ENCODE measurements at regions not wholly inside any gene's neighbourhood (a gene's known extent, or its start where the extent isn't known, plus 50 kb on each side); places are given as distances from the start of the nearest gene placed in this dataset.

GRCh38 chr20:22862671-22863230 is 172.4 kb upstream of the SSTR4 start:
- no peak for DNase-seq

- DNase-seq = no peak
Measured at GRCh38 chr20:22863826-22864225, 171.3 kb upstream of the SSTR4 start.

- no peak for DNase-seq
Measured at GRCh38 chr20:22866812-22867341, 168.2 kb upstream of the SSTR4 start.

GRCh38 chr20:22878166-22878565 is 156.9 kb upstream of the SSTR4 start:
- DNase-seq = no peak

GRCh38 chr20:22880277-22880676 is 154.8 kb upstream of the SSTR4 start:
- no peak for DNase-seq

GRCh38 chr20:22887796-22888195 is 147.3 kb upstream of the SSTR4 start:
- DNase-seq = no peak

- DNase-seq = no peak
Measured at GRCh38 chr20:22890594-22891300, 144.4 kb upstream of the SSTR4 start.

GRCh38 chr20:22901164-22901563 is 133.9 kb upstream of the SSTR4 start:
- no peak for DNase-seq

- DNase-seq = no peak
Measured at GRCh38 chr20:22901921-22902320, 133.2 kb upstream of the SSTR4 start.

- no peak for DNase-seq
Measured at GRCh38 chr20:22904386-22904785, 130.7 kb upstream of the SSTR4 start.

- no peak for DNase-seq
Measured at GRCh38 chr20:22904905-22905304, 130.2 kb upstream of the SSTR4 start.

GRCh38 chr20:22905658-22906057 is 129.5 kb upstream of the SSTR4 start:
- no peak for DNase-seq

GRCh38 chr20:22908437-22908836 is 126.7 kb upstream of the SSTR4 start:
- no peak for DNase-seq

- no peak for DNase-seq
Measured at GRCh38 chr20:22908944-22909343, 126.2 kb upstream of the SSTR4 start.

- no peak for DNase-seq
Measured at GRCh38 chr20:22909436-22909835, 125.7 kb upstream of the SSTR4 start.

GRCh38 chr20:22910287-22910852 is 124.7 kb upstream of the SSTR4 start:
- no peak for DNase-seq

GRCh38 chr20:22914291-22914690 is 120.8 kb upstream of the SSTR4 start:
- DNase-seq = no peak

GRCh38 chr20:22915512-22915911 is 119.6 kb upstream of the SSTR4 start:
- no peak for DNase-seq

- no peak for DNase-seq
Measured at GRCh38 chr20:22916021-22916842, 118.9 kb upstream of the SSTR4 start.

- no peak for DNase-seq
Measured at GRCh38 chr20:22918286-22918983, 116.7 kb upstream of the SSTR4 start.

- no peak for DNase-seq
Measured at GRCh38 chr20:22920898-22921297, 114.2 kb upstream of the SSTR4 start.

GRCh38 chr20:22921595-22922421 is 113.3 kb upstream of the SSTR4 start:
- DNase-seq = no peak

All from NCI-H1436 treated with DMSO at 0.1 percent for 48 hours (cell line).